Astrocyte (in vitro differentiated cells and primary cell): ENCODE measurements at regions not wholly inside any gene's neighbourhood (a gene's known extent, or its start where the extent isn't known, plus 50 kb on each side); places are given as distances from the start of the nearest gene placed in this dataset.

ENCODE experiments used
- DNase-seq: peaks from one replicate; pipeline ENCODE4 v3.0.0-alpha.2; 2010; ENCODE audit warnings: low read depth
- FAIRE-seq: peaks from 2 replicates; lab custom pipeline; 2011; peaks lifted over from hg19 to GRCh38; lab: Jason Lieb, UNC
- H2AFZ ChIP-seq: 2 replicates; pipeline ENCODE4 v1.6.0; 2012; ENCODE audit warnings: low read depth, low read length, inconsistent platforms
- H3K27ac ChIP-seq: 2 replicates; pipeline ENCODE4 v1.5.1; 2011; ENCODE audit warnings: low read depth, low read length, inconsistent platforms
- H3K27me3 ChIP-seq: 2 replicates; pipeline ENCODE4 v1.6.0; 2011; ENCODE audit warnings: low read length, inconsistent platforms; ENCODE audit not compliant: insufficient read depth
- H3K36me3 ChIP-seq: 2 replicates; pipeline ENCODE4 v1.5.1; 2011; ENCODE audit warnings: low read length, inconsistent platforms; ENCODE audit not compliant: insufficient read depth
- H3K4me1 ChIP-seq: 2 replicates; pipeline ENCODE4 v1.5.1; 2011; ENCODE audit warnings: low read length, inconsistent platforms; ENCODE audit not compliant: insufficient read depth
- H3K4me2 ChIP-seq: 2 replicates; pipeline ENCODE4 v1.6.0; 2012; ENCODE audit warnings: low read length, inconsistent platforms
- H3K4me3 ChIP-seq: 2 replicates; pipeline ENCODE4 v1.5.1; 2011; ENCODE audit warnings: low read depth, mild to moderate bottlenecking, low read length, inconsistent platforms; ENCODE audit not compliant: insufficient read depth
- H3K79me2 ChIP-seq: 2 replicates; pipeline ENCODE4 v1.6.0; 2012; ENCODE audit warnings: mild to moderate bottlenecking, low read length, inconsistent platforms; ENCODE audit not compliant: insufficient read depth
- H3K9ac ChIP-seq: 2 replicates; pipeline ENCODE4 v1.6.0; 2012; ENCODE audit warnings: mild to moderate bottlenecking, low read length, inconsistent platforms
- H3K9me3 ChIP-seq: 2 replicates; pipeline ENCODE4 v1.5.1; 2012; ENCODE audit warnings: low read depth, mild to moderate bottlenecking, low read length, inconsistent platforms; ENCODE audit not compliant: insufficient read depth
- H4K20me1 ChIP-seq: 2 replicates; pipeline ENCODE4 v1.6.0; 2012; ENCODE audit warnings: low read length, inconsistent platforms; ENCODE audit not compliant: insufficient read depth
- H3K27ac Mint-ChIP-seq: one replicate; pipeline ENCODE4 v1.8.0; 2021; ENCODE audit warnings: mild to moderate bottlenecking, mixed read lengths; ENCODE audit not compliant: unreplicated experiment
- H3K27me3 Mint-ChIP-seq: one replicate; pipeline ENCODE4 v1.8.0; 2021; ENCODE audit warnings: low read depth, mixed read lengths; ENCODE audit not compliant: unreplicated experiment
- H3K36me3 Mint-ChIP-seq: one replicate; pipeline ENCODE4 v1.8.0; 2021; ENCODE audit warnings: low read depth, mixed read lengths; ENCODE audit not compliant: unreplicated experiment
- H3K4me1 Mint-ChIP-seq: one replicate; pipeline ENCODE4 v1.8.0; 2021; ENCODE audit warnings: low read depth, mixed read lengths; ENCODE audit not compliant: unreplicated experiment
- H3K4me3 Mint-ChIP-seq: one replicate; pipeline ENCODE4 v1.8.0; 2021; ENCODE audit warnings: mild to moderate bottlenecking, moderate library complexity, mixed read lengths; ENCODE audit not compliant: unreplicated experiment
- H3K9me3 Mint-ChIP-seq: one replicate; pipeline ENCODE4 v1.8.0; 2021; ENCODE audit warnings: mild to moderate bottlenecking, mixed read lengths; ENCODE audit not compliant: unreplicated experiment
- EZH2 ChIP-seq: IDR thresholded peaks from 2 replicates; pipeline ENCODE4 v1.6.1; 2012; ENCODE audit warnings: mild to moderate bottlenecking, low read length, inconsistent platforms; ENCODE audit not compliant: insufficient read depth
- TF ChIP-seq, protein P1 (sequence below): IDR thresholded peaks from 2 replicates; pipeline ENCODE4 v1.5.1; 2011; ENCODE audit warnings: low read depth, mild to moderate bottlenecking, inconsistent platforms, low read length, moderate library complexity; ENCODE audit not compliant: insufficient read depth

GRCh38 chrX:69431420-69431819 lies 72.7 kb upstream of the NALF2 start:
- H3K4me2 ChIP-seq = no peak overlapping the region
- H3K4me1 ChIP-seq = no peaks in the 10 kb centered on the region
- peak; percentile 92 for FAIRE-seq
- H3K4me3 ChIP-seq = no peak overlapping the region
- Mint-ChIP-seq H3K4me3 (no peak overlapping the region), H3K4me1 (no peaks in the 10 kb centered on the region), H3K9me3 (no peaks in the 10 kb centered on the region), H3K27ac (no peak overlapping the region), H3K36me3 (no peaks in the 10 kb centered on the region), H3K27me3 (peaks cover 4% of the 10 kb centered on the region)
- H3K27ac ChIP-seq = no peak overlapping the region
- no peak overlapping the region for H3K9ac ChIP-seq
- no peaks in the 10 kb centered on the region for H3K9me3 ChIP-seq
- H4K20me1 ChIP-seq = no peaks in the 10 kb centered on the region
- DNase-seq = no peak
- H2AFZ ChIP-seq = no peak overlapping the region
- TF ChIP-seq EZH2 = no peak
- TF ChIP-seq, protein P1, sequence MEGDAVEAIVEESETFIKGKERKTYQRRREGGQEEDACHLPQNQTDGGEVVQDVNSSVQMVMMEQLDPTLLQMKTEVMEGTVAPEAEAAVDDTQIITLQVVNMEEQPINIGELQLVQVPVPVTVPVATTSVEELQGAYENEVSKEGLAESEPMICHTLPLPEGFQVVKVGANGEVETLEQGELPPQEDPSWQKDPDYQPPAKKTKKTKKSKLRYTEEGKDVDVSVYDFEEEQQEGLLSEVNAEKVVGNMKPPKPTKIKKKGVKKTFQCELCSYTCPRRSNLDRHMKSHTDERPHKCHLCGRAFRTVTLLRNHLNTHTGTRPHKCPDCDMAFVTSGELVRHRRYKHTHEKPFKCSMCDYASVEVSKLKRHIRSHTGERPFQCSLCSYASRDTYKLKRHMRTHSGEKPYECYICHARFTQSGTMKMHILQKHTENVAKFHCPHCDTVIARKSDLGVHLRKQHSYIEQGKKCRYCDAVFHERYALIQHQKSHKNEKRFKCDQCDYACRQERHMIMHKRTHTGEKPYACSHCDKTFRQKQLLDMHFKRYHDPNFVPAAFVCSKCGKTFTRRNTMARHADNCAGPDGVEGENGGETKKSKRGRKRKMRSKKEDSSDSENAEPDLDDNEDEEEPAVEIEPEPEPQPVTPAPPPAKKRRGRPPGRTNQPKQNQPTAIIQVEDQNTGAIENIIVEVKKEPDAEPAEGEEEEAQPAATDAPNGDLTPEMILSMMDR = no peak
- H3K36me3 ChIP-seq = no peaks in the 10 kb centered on the region
- no peaks in the 10 kb centered on the region for H3K79me2 ChIP-seq
- no peaks in the 10 kb centered on the region for H3K27me3 ChIP-seq

DNA sequence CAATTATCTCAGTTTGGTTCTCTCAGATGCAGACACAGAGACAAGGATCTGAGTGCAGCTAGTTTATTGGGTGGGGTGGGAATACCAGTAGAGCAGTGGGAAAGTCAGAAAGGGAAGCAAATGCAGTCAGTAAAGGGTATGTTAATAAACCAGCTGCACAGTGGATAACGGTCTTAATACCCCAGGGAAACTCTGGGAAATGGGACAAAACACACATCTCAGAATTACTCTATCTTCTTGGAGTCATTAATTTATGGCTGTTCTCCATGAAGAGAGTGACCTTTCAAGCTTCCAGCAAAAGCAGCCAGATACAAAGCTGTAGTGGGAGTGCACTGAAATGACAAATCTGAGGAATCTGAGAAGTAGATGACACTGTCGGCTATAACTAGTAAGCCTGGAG lies 73.3 kb upstream of the NALF2 start:
- FAIRE-seq = peak; percentile 29

More for the DNA sequence above, 73.3 kb upstream of the NALF2 start:
- H2AFZ ChIP-seq = no peak overlapping the region
- Mint-ChIP-seq H3K27me3 (peaks cover 4% of the 10 kb centered on the region), H3K4me3 (no peak overlapping the region), H3K36me3 (no peaks in the 10 kb centered on the region), H3K4me1 (no peaks in the 10 kb centered on the region), H3K27ac (no peak overlapping the region), H3K9me3 (no peaks in the 10 kb centered on the region)
- no peaks in the 10 kb centered on the region for H3K27me3 ChIP-seq
- H3K79me2 ChIP-seq = no peaks in the 10 kb centered on the region
- H4K20me1 ChIP-seq = no peaks in the 10 kb centered on the region
- no peaks in the 10 kb centered on the region for H3K4me1 ChIP-seq
- no peak for DNase-seq
- H3K4me3 ChIP-seq = no peak overlapping the region
- TF ChIP-seq, protein P1 = no peak
- TF ChIP-seq EZH2 = no peak
- no peak overlapping the region for H3K27ac ChIP-seq
- H3K9ac ChIP-seq = no peak overlapping the region
- no peak overlapping the region for H3K4me2 ChIP-seq
- H3K36me3 ChIP-seq = no peaks in the 10 kb centered on the region
- H3K9me3 ChIP-seq = no peaks in the 10 kb centered on the region
